ENCODE measurements at regions not wholly inside any gene's neighbourhood (a gene's known extent, or its start where the extent isn't known, plus 50 kb on each side); places are given as distances from the start of the nearest gene placed in this dataset.

DNA sequence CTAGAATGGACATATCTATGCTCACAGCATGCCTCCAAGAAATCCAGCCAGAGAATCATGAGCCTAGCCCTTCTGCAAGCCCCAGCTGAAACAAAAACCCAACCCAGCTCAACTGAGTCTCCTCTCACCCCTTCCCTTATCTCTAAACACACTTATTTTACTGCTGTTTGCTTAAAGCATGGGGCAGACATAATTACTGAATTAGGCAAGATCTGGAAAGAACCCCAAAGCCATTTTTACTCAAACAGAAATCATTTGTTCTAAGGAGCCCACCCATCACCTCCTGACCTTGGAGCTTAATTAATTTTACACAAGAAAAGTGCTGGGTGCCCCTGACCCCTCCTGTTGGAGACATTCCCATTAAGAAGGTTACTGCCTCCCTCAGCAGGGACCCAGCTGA lies 291.6 kb downstream of the MAFB start:
- no peak for DNase-seq (ENCODE audit: low read depth, low spot score)
- in situ Hi-C loops (cut with HindIII; ENCODE audit: low pct_unique_long_range_greater_than_20kb, low sequenced_read_pairs): no loop called here

DNA sequence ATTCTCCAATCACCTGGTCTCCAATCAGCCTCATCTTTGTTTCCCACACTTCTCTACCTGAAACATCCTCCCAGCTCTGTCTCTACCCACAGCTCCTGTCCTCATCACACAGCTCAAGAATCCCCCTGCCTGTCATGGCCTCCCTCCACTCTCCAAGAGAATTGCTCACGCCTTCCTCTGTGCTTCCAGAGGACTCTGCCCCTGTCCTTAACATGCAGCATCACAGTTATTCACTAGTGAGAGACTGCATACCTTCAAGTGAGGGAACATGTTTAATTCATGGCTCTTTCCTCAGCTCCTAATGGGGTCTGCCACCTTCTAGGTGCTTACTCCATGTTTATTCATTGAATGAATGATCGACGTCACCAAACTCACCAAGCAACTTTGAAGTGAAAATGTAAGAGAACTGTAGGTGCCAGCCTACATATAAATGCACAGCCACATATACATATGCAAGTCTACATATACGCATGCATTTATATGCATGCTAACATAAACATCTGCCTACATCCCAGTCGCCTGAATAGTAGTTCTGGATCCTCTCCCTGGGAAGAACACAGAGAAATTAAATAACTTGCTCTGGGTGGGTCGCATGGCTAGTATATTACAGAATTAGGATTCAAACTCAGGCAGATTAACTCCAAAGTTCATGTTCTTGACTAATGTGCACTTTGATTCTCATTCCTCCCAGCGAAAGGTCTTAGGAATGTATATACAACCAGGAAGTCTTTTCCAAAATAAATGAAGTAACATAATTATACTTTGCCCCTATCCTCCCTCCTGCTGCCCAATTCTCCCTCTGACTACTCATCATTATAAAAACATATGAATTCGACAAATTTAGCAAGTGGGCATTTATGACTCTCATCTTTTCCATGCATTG lies 295.6 kb downstream of the MAFB start:
- no peak for DNase-seq (ENCODE audit: low read depth, low spot score)
- in situ Hi-C loops (cut with HindIII; ENCODE audit: low pct_unique_long_range_greater_than_20kb, low sequenced_read_pairs): no loop called here

GRCh38 chr20:40390654-40391053 lies 298.4 kb downstream of the MAFB start:
- DNase-seq (ENCODE audit: low read depth, low spot score): no peak
- in situ Hi-C loops (cut with HindIII; ENCODE audit: low pct_unique_long_range_greater_than_20kb, low sequenced_read_pairs): no loop called here

- in situ Hi-C loops (cut with HindIII; ENCODE audit: low pct_unique_long_range_greater_than_20kb, low sequenced_read_pairs): no loop called here
Measured at GRCh38 chr20:40370800-40371199, 318.2 kb downstream of the MAFB start.

GRCh38 chr20:40368876-40369275 lies 320.2 kb downstream of the MAFB start:
- in situ Hi-C loops (cut with HindIII; ENCODE audit: low pct_unique_long_range_greater_than_20kb, low sequenced_read_pairs): no loop called here
- no peak for DNase-seq (ENCODE audit: low read depth, low spot score)

More at GRCh38 chr20:40370800-40371199, 318.2 kb downstream of the MAFB start:
- no peak for DNase-seq (ENCODE audit: low read depth, low spot score)

DNA sequence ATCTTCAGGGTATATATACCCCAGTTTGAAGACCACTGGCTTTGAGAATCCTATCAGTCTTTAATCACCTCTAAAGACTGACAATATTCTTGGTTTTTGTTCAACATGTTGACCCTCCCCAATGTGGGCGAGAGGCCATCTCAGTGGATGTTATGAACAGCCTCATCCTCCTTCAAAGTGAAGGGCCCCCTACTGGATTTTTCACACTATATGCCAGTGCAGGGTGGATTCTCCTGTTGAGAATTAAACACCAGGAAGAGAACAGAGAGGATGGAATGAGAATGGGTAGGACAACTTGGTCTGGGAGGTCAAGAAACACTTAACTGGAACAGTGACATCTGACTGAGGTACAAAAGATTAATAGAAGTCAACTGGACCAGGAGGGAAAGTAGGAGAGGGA lies 327.1 kb downstream of the MAFB start:
- peak; percentile 19 for DNase-seq (ENCODE audit: low read depth, low spot score)
- in situ Hi-C loops (cut with HindIII; ENCODE audit: low pct_unique_long_range_greater_than_20kb, low sequenced_read_pairs): no loop called here

GRCh38 chr20:40359131-40359912 lies 329.7 kb downstream of the MAFB start:
- in situ Hi-C loops (cut with HindIII; ENCODE audit: low pct_unique_long_range_greater_than_20kb, low sequenced_read_pairs): no loop called here
- DNase-seq (ENCODE audit: low read depth, low spot score): no peak

GRCh38 chr20:40354880-40355279 lies 334.2 kb downstream of the MAFB start:
- in situ Hi-C loops (cut with HindIII; ENCODE audit: low pct_unique_long_range_greater_than_20kb, low sequenced_read_pairs): no loop called here
- no peak for DNase-seq (ENCODE audit: low read depth, low spot score)

DNA sequence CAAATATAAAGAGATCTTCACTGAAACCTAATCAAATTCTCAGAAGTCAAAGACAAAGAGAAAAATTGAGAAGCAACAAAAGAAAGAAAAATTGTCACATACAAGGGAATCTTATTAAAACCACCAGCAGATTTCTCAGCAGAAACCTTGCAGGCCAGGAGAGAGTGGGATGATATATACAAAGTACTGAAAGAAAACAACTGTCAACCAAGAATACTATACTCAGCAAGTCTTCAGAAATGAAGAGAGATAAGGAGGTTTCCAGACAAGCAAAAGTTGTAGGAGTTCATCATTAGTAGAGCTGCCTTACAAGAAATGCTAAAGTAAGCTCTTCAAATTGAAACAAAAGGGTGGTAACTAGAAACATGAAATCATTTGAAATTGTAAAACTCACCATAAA lies 345.6 kb downstream of the MAFB start:
- in situ Hi-C loops (cut with HindIII; ENCODE audit: low pct_unique_long_range_greater_than_20kb, low sequenced_read_pairs): no loop called here

GRCh38 chr20:40341561-40341960 lies 347.5 kb downstream of the MAFB start:
- no peak for DNase-seq (ENCODE audit: low read depth, low spot score)
- in situ Hi-C loops (cut with HindIII; ENCODE audit: low pct_unique_long_range_greater_than_20kb, low sequenced_read_pairs): no loop called here

More for the DNA sequence above, 345.6 kb downstream of the MAFB start:
- no peak for DNase-seq (ENCODE audit: low read depth, low spot score)

- no peak for DNase-seq (ENCODE audit: low read depth, low spot score)
- in situ Hi-C loops (cut with HindIII; ENCODE audit: low pct_unique_long_range_greater_than_20kb, low sequenced_read_pairs): no loop called here
Measured at GRCh38 chr20:40339661-40340449, 349.2 kb downstream of the MAFB start.

DNA sequence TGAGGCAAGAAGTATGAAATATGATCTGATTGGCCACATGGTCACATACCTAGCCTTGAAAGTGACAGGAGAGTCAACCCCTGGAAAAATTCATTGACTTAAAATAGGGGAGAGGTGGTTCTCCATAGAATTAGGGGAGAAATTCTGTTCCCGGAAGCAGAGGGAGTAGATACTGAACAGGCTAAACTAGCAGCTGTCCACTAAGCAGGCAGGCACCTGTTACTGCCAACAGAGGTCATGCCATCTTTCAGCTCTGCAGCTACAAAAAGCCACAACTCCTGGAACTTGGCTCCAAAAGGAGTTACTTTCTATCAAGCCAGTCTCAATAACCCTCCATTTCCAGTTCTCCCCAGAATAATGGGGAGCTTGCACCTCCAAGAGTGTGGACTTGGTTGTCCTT lies 352.5 kb downstream of the MAFB start:
- DNase-seq (ENCODE audit: low read depth, low spot score): no peak
- in situ Hi-C loops (cut with HindIII; ENCODE audit: low pct_unique_long_range_greater_than_20kb, low sequenced_read_pairs): no loop called here

DNA sequence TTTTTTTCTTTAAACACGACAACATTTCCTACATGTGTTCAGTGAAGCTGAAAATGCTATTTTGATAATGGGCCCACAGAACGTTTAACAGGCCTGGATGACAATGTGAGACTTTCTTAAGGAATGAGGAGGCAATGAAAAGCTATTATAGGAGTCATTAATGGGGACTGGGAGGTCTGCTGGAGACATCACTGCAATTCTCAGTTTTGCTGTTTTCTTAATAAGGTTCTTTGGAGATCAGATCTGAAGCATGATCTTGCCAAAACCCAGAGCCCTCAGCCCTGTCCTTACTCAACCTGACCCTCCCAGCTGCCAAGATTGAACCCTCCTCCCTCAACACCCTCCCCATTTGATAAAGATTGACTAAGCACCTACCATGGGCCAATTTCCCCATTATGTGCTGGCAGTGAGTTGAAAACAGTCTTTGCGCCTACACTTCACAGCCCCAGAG lies 353.1 kb downstream of the MAFB start:
- DNase-seq (ENCODE audit: low read depth, low spot score): no peak
- in situ Hi-C loops (cut with HindIII; ENCODE audit: low pct_unique_long_range_greater_than_20kb, low sequenced_read_pairs): no loop called here

- in situ Hi-C loops (cut with HindIII; ENCODE audit: low pct_unique_long_range_greater_than_20kb, low sequenced_read_pairs): no loop called here
- DNase-seq (ENCODE audit: low read depth, low spot score): no peak
Measured at GRCh38 chr20:40335437-40335836, 353.6 kb downstream of the MAFB start.

DNA sequence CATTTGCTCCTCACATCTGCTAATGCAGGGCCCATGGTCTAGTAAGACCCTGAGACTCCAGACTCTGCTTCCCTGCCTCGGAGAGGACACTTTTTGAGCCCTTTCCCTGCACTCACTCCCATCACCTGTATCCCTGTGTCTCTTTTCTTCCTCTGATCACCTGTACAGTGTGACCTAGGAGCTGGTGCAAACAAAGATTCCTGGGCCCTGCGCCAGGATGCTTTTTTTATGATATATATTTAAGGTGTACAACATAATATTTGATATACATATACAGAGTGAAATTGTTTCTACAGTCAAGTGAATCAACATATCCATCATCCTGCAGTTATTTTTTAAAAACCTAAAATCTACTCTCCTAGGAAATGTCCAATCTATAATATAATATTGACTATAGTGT lies 355.4 kb downstream of the MAFB start:
- in situ Hi-C loops (cut with HindIII; ENCODE audit: low pct_unique_long_range_greater_than_20kb, low sequenced_read_pairs): no loop called here
- DNase-seq (ENCODE audit: low read depth, low spot score): no peak

- in situ Hi-C loops (cut with HindIII; ENCODE audit: low pct_unique_long_range_greater_than_20kb, low sequenced_read_pairs): no loop called here
- no peak for DNase-seq (ENCODE audit: low read depth, low spot score)
Measured at GRCh38 chr20:40331807-40332560, 357.1 kb downstream of the MAFB start.

GRCh38 chr20:40331249-40331648 lies 357.8 kb downstream of the MAFB start:
- in situ Hi-C loops (cut with HindIII; ENCODE audit: low pct_unique_long_range_greater_than_20kb, low sequenced_read_pairs): no loop called here
- no peak for DNase-seq (ENCODE audit: low read depth, low spot score)
